ENCODE measurements at regions not wholly inside any gene's neighbourhood (a gene's known extent, or its start where the extent isn't known, plus 50 kb on each side); places are given as distances from the start of the nearest gene placed in this dataset.

DNA sequence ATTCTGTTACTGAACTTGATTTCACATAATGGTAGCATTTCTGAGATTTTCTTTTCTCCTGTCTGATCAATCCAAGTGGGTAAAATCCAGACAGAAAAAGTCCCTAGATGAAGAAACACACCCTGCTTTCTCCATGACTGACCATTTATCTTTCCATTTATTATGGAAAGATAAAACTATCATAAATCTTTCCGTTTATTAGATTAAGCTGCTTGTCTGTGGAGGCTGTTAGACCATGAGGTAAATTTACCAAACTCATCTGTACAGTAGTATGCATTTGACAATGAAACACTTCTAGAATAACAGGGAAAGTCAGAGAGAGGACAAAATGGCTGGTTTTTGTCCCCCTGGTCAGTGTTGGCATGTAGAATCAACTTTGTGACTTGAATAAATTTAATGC, 491.2 kb upstream of the SEMA6A start:
- WGBS, 10 experiments, result 0 to 100% (median 92%) methylated on average over 1 of the region's 1 CpG; no CpG with 5 or more reads in 1 of the 10 experiments
- no peak for ATAC-seq (replicated peaks in 6 of 8)
- in situ Hi-C loops (cut with MboI; ENCODE audit: low pct_unique_long_range_greater_than_20kb in 2 of 9, low sequenced_read_pairs in 9 of 9, unreplicated experiment in 9 of 9), result no loop called here
- no peak overlapping the region for H3K27ac ChIP-seq
- H3K4me1 ChIP-seq (replicated peaks in 1 of 2), result no peaks in the 10 kb centered on the region
- no peak overlapping the region for H3K4me3 ChIP-seq

- 0 to 100% (median 100%) methylated on average over 1 of the region's 1 CpG; no CpG with 5 or more reads in 1 of the 10 experiments for WGBS, 10 experiments
- Histone ChIP-seq H3K4me1 (replicated peaks in 1 of 2) (no peaks in the 10 kb centered on the region), H3K27ac (no peak overlapping the region), H3K4me3 (no peak overlapping the region)
- ATAC-seq (replicated peaks in 6 of 8), result no peak
- in situ Hi-C loops (cut with MboI; ENCODE audit: low pct_unique_long_range_greater_than_20kb in 2 of 9, low sequenced_read_pairs in 9 of 9, unreplicated experiment in 9 of 9), result no loop called here
These were observed 490.5 kb upstream of the SEMA6A start for GRCh38 chr5:117065161-117065560.

DNA sequence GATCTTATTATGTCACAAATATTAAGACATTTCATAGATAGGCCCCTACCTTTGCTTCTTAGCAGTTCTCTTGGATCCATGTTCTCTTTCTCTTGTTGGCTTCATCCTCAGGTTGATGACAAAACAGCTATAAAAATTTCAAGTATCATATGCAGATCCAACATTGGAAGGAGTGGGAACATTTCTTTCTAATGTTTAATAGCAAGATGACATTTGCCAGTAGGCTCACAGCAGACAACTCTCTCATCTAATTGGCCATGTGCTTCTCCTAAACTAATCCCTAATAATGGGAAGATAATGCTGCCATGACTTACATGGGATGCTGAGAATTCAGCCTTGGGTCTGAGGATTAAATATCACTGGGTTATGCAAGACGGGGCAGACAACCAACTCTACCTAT, 485.5 kb upstream of the SEMA6A start:
- H3K4me1 ChIP-seq (replicated peaks in 1 of 2), result peaks cover 3 to 5% of the 10 kb centered on the region in 2 donors
- ATAC-seq (replicated peaks in 6 of 8), result no peak
- H3K27ac ChIP-seq, result no peak overlapping the region
- WGBS, 10 experiments, result 0 to 100% (median 51%) methylated on average over 1 of the region's 1 CpG; no CpG with 5 or more reads in 2 of the 10 experiments
- no peak overlapping the region for H3K4me3 ChIP-seq
- in situ Hi-C loops (cut with MboI; ENCODE audit: low pct_unique_long_range_greater_than_20kb in 2 of 9, low sequenced_read_pairs in 9 of 9, unreplicated experiment in 9 of 9), result no loop called here

DNA sequence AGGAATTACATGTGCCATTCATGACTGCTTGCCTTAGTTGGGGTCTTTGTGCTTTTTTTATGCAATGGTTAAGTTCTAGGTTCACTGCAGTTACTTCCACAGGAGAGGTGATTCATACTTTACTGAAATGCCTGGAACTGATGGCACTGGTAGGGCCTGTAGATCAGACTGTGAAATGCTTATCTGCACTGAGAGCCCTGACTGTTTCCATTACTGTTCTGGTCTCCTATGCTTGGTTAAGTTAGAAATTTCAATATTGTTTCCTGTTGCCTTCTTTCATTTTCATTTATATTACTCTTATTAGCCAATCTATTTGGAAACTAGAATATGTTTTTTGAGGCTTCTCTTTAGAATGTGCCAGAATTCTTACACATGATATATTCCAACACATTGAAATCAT, 484.1 kb upstream of the SEMA6A start:
- Histone ChIP-seq H3K27ac (no peak overlapping the region), H3K4me1 (replicated peaks in 1 of 2) (peaks cover 3 to 5% of the 10 kb centered on the region in 2 donors), H3K4me3 (no peak overlapping the region)
- ATAC-seq (replicated peaks in 6 of 8), result no peak
- in situ Hi-C loops (cut with MboI; ENCODE audit: low pct_unique_long_range_greater_than_20kb in 2 of 9, low sequenced_read_pairs in 9 of 9, unreplicated experiment in 9 of 9), result no loop called here

DNA sequence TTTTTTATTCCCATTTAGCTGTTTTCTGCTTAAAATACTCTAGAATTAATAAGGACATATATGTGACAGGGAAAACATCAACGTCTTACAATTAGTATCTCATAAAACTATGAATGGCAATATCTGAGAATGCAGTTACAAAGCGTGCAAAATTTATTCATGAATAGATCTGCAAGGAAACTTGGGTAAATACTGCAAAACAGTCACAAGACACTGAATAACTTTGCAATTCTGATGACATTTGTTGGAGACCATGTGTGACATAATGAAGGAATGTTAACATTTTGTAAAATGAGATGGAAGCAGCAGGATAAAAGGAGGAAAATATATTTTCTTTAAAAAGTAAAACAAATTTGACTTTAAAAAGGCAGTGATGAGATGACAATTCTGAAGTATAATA, 480.9 kb upstream of the SEMA6A start:
- Histone ChIP-seq H3K4me1 (replicated peaks in 1 of 2) (peaks cover 3 to 5% of the 10 kb centered on the region in 2 donors), H3K4me3 (no peak overlapping the region), H3K27ac (no peak overlapping the region)
- WGBS, 10 experiments, result 3 to 100% (median 66%) methylated on average over 1 to 2 of the region's 2 CpGs
- in situ Hi-C loops (cut with MboI; ENCODE audit: low pct_unique_long_range_greater_than_20kb in 2 of 9, low sequenced_read_pairs in 9 of 9, unreplicated experiment in 9 of 9), result no loop called here
- ATAC-seq (replicated peaks in 6 of 8), result peak in 3 of 8 experiments; percentile 56 to 83 (median 58)

DNA sequence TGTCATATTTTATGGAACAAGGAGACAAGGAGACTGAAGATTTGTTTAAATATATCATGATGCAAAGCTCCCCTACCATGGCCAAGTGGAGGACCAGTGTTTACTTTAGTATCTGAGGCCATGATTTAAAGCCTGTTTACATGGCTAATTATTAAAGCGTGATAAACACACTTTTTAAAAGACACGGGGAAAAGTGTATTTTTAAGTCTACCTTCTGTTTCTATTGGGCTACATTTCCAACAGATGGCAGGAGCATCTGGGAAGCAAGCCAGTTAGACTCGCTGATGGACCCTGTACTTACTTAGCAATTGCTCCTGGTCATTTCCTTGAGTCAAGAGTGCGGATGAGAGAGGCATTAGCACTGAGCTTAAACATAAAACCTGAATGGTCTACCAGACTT, 480.3 kb upstream of the SEMA6A start:
- Histone ChIP-seq H3K4me3 (no peak overlapping the region), H3K4me1 (replicated peaks in 1 of 2) (peaks cover 3 to 5% of the 10 kb centered on the region in 2 donors), H3K27ac (no peak overlapping the region)
- WGBS, 10 experiments, result 6 to 100% (median 77%) methylated on average over 1 to 4 of the region's 4 CpGs
- in situ Hi-C loops (cut with MboI; ENCODE audit: low pct_unique_long_range_greater_than_20kb in 2 of 9, low sequenced_read_pairs in 9 of 9, unreplicated experiment in 9 of 9), result no loop called here
- peak in 2 of 8 experiments; percentile 31 to 75 for ATAC-seq (replicated peaks in 6 of 8)

- WGBS, 10 experiments, result 0 to 57% (median 21%) methylated on average over 1 of the region's 1 CpG; no CpG with 5 or more reads in 2 of the 10 experiments
- in situ Hi-C loops (cut with MboI; ENCODE audit: low pct_unique_long_range_greater_than_20kb in 2 of 9, low sequenced_read_pairs in 9 of 9, unreplicated experiment in 9 of 9), result no loop called here
- H3K4me1 ChIP-seq (replicated peaks in 1 of 2), result peaks cover 3 to 5% of the 10 kb centered on the region in 2 donors
- no peak overlapping the region for H3K4me3 ChIP-seq
- ATAC-seq (replicated peaks in 6 of 8), result no peak
- no peak overlapping the region for H3K27ac ChIP-seq
These were observed 479.5 kb upstream of the SEMA6A start for GRCh38 chr5:117054141-117054540.

GRCh38 chr5:117041926-117042595, 467.4 kb upstream of the SEMA6A start:
- no peaks in the 10 kb centered on the region for H3K4me1 ChIP-seq (replicated peaks in 1 of 2)
- H3K4me3 ChIP-seq, result no peak overlapping the region
- peak in 1 of 8 experiments; percentile 98 for ATAC-seq (replicated peaks in 6 of 8)
- in situ Hi-C loops (cut with MboI; ENCODE audit: low pct_unique_long_range_greater_than_20kb in 2 of 9, low sequenced_read_pairs in 9 of 9, unreplicated experiment in 9 of 9), result no loop called here
- H3K27ac ChIP-seq, result no peak overlapping the region
- WGBS, 10 experiments, result 0 to 73% (median 63%) methylated on average over 2 to 6 of the region's 6 CpGs; no CpG with 5 or more reads in 1 of the 10 experiments

GRCh38 chr5:117039035-117039434, 464.4 kb upstream of the SEMA6A start:
- Histone ChIP-seq H3K27ac (no peak overlapping the region), H3K4me3 (no peak overlapping the region), H3K4me1 (replicated peaks in 1 of 2) (no peaks in the 10 kb centered on the region)
- in situ Hi-C loops (cut with MboI; ENCODE audit: low pct_unique_long_range_greater_than_20kb in 2 of 9, low sequenced_read_pairs in 9 of 9, unreplicated experiment in 9 of 9), result no loop called here
- ATAC-seq (replicated peaks in 6 of 8), result no peak

DNA sequence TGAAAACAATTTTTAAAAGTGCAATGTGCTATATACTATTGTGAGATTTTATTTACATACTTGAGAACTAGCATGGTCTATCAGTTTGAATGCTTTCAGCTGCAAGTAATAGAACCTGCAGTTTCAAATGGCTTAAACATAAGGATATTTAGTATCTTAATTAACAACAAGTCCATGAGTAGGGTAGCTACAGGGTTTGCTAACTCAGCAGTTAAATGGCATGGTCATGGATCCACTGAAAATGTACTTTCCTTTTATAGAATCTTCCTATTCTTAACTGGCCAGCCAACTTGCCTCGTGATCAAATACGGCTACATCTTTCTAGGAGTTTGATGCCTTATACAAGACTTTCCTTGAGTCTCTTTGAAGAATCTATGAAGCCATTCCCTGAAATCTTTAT, 452.8 kb upstream of the SEMA6A start:
- Histone ChIP-seq H3K27ac (no peak overlapping the region), H3K4me3 (no peak overlapping the region), H3K4me1 (replicated peaks in 1 of 2) (no peaks in the 10 kb centered on the region)
- in situ Hi-C loops (cut with MboI; ENCODE audit: low pct_unique_long_range_greater_than_20kb in 2 of 9, low sequenced_read_pairs in 9 of 9, unreplicated experiment in 9 of 9), result no loop called here
- no peak for ATAC-seq (replicated peaks in 6 of 8)
- 33 to 100% (median 95%) methylated on average over 2 of the region's 2 CpGs; no CpG with 5 or more reads in 5 of the 10 experiments for WGBS, 10 experiments

DNA sequence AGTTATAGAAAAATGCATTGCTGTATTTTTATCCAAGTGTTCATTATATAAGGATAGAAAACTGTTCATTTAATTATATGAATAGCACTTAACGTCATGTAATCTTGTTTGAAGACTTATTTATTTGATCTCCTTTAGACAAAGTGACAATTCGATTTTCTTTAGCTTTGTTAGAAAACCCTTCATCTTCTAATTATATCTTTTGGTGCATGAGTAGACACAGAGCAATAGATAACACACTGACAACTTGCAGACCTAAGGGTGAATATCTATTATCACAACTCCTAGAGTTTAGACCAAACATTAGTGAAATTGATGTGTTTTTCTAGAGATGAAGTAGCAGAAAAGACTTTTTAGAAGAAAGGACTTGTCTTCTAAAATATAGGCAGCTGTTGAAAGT, 446.4 kb upstream of the SEMA6A start:
- 0 to 77% (median 41%) methylated on average over 1 to 2 of the region's 2 CpGs for WGBS, 10 experiments
- in situ Hi-C loops (cut with MboI; ENCODE audit: low pct_unique_long_range_greater_than_20kb in 2 of 9, low sequenced_read_pairs in 9 of 9, unreplicated experiment in 9 of 9), result no loop called here
- no peak overlapping the region for H3K27ac ChIP-seq

GRCh38 chr5:117013280-117013877, 438.8 kb upstream of the SEMA6A start:
- ATAC-seq (replicated peaks in 6 of 8), result peak in 5 of 8 experiments; percentile 16 to 100 (median 58)
- H3K4me3 ChIP-seq, result no peak overlapping the region
- WGBS, 10 experiments, result 3 to 100% (median 67%) methylated on average over 1 to 3 of the region's 5 CpGs; no CpG with 5 or more reads in 5 of the 10 experiments
- H3K4me1 ChIP-seq (replicated peaks in 1 of 2), result no peaks in the 10 kb centered on the region
- in situ Hi-C loops (cut with MboI; ENCODE audit: low pct_unique_long_range_greater_than_20kb in 2 of 9, low sequenced_read_pairs in 9 of 9, unreplicated experiment in 9 of 9), result no loop called here
- no peak overlapping the region for H3K27ac ChIP-seq

More for the DNA sequence above, 446.4 kb upstream of the SEMA6A start:
- H3K4me1 ChIP-seq (replicated peaks in 1 of 2), result peaks cover 0 to 3% of the 10 kb centered on the region in 2 donors
- peak in 2 of 8 experiments; percentile 36 to 59 for ATAC-seq (replicated peaks in 6 of 8)
- no peak overlapping the region for H3K4me3 ChIP-seq

DNA sequence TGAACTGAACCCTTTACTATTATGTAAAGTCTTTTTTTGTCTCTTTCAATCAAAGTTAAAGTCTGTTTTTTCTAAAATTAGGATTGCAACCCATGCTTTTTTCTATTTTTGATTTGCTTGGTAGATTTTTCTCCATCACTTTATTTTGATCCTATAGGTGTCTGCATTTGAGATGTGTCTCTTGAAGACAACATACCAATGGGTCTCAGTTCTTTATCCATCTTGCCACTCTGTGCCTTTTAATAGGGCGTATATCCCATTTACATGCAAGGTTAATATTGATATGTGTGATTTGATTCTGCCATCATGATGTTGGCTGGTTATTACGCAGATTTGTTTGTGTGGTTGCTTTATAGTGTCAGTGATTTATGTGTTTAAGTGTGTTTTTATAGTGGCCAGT, 436.0 kb upstream of the SEMA6A start:
- H3K4me3 ChIP-seq, result no peak overlapping the region
- H3K27ac ChIP-seq, result no peak overlapping the region
- ATAC-seq (replicated peaks in 6 of 8), result no peak
- in situ Hi-C loops (cut with MboI; ENCODE audit: low pct_unique_long_range_greater_than_20kb in 2 of 9, low sequenced_read_pairs in 9 of 9, unreplicated experiment in 9 of 9), result no loop called here
- 0 to 100% (median 83%) methylated on average over 1 to 2 of the region's 2 CpGs; no CpG with 5 or more reads in 1 of the 10 experiments for WGBS, 10 experiments
- no peaks in the 10 kb centered on the region for H3K4me1 ChIP-seq (replicated peaks in 1 of 2)

- in situ Hi-C loops (cut with MboI; ENCODE audit: low pct_unique_long_range_greater_than_20kb in 2 of 9, low sequenced_read_pairs in 9 of 9, unreplicated experiment in 9 of 9), result no loop called here
- H3K4me3 ChIP-seq, result no peak overlapping the region
- no peak overlapping the region for H3K27ac ChIP-seq
- ATAC-seq (replicated peaks in 6 of 8), result no peak
- whole genome bisulfite sequencing, 10 experiments, result 17 to 86% (median 60%) methylated on average over 2 to 4 of the region's 13 CpGs; no CpG with 5 or more reads in 2 of the 10 experiments
- no peaks in the 10 kb centered on the region for H3K4me1 ChIP-seq (replicated peaks in 1 of 2)
These were observed 423.4 kb upstream of the SEMA6A start for GRCh38 chr5:116998024-116998423.

Data from motor neuron (in vitro differentiated cells).